Stimulated activated CD4-positive, alpha-beta T cell treated with anti-CD3 and anti-CD28 coated beads, Interleukin-2, amount 100 ng/mL, for 24 hours (primary cell): ENCODE measurements at regions not wholly inside any gene's neighbourhood (a gene's known extent, or its start where the extent isn't known, plus 50 kb on each side); places are given as distances from the start of the nearest gene placed in this dataset.
"Not testable (repeated sequence)": the region's sequence is repeated elsewhere in the genome, so short reads cannot be mapped to it uniquely, and the experiment has no call there.

Experiments used
- DNase-seq, 2 donors: peaks; one replicate each; pipeline ENCODE4 v3.0.0-alpha.2; 2020

- DNase-seq = no peak
Observed at GRCh38 chr6:3545156-3545555, 88.3 kb upstream of the SLC22A23 start.

DNA sequence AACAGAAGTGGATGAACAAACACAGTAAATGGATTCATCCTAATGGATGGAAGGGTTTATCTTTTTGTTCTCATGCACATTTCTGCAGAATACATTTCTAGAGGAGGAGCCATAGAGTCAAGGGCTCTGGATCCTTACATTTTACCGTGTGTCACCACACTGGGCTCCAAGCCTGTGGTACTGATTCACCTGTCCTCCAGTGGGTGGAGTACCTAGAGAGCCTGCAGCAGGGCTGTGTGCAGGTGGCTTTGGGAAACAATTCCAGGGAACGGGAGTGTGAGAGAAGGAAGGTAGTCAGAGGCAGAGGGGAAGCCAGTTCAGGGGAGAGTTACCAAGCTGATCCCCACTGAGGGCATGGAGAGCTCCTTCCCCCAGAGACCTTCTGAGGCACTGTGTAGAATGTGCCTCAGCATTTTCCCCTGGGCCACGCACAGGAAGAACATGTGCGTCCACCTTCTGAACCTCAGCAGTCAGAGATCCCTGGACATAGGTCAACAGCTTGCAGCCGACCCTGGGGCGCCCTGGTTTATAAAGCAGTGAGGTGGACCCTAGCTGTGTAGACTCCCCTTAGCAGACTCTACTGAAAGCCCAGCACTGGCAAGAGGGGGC, 85.3 kb upstream of the SLC22A23 start:
- DNase-seq = no peak

- DNase-seq = no peak
Observed at GRCh38 chr6:3541006-3541585, 84.2 kb upstream of the SLC22A23 start.

DNA sequence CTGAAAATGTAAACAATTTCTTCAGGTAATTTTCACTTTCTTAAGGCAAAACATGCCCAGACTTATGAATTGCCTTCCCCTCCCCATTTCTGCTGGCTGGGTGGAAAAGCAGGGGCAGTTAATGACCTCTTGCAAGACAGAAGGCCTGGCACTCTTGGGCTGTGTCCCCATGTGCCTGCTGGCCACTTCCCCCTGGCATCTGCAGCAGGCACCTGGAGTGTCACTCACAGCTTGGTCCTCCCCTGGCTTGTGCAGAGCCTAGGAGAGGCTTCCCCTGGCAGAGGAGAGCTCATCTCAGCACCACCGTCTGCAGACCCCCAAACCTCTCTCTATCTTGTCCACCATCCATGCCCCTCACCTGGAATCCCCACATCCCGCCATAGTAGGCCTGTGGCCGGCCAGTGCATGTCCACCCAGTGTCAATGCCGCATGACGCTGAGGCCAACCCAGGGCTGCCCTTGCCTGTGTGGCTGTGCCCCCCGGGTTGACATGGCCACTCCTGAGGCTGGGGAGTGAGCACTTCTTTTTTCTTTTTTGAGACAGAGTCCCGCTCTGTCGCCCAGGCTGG, 83.5 kb upstream of the SLC22A23 start:
- no peak for DNase-seq

DNA sequence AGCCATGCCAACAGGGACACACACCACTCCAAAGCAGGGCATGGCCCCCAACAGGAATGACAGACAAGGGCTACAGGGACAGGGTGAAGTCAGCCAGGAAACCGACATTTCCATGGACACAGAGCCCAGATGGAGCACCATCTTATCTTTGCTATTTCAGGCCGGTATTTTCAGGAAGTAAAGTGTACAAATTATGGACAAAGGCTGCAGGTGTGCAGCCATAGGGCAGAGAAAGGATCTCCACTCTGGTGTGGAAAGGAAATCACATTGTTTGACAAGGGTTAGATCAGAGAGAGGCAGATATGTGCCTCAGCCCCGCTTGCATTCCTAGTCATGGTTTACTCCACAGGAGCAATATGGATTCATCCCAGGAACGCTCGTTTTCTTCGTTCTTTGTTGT, 81.7 kb upstream of the SLC22A23 start:
- DNase-seq = no peak

- DNase-seq = no peak
Observed at GRCh38 chr6:3536901-3537300, 80.1 kb upstream of the SLC22A23 start.

DNA sequence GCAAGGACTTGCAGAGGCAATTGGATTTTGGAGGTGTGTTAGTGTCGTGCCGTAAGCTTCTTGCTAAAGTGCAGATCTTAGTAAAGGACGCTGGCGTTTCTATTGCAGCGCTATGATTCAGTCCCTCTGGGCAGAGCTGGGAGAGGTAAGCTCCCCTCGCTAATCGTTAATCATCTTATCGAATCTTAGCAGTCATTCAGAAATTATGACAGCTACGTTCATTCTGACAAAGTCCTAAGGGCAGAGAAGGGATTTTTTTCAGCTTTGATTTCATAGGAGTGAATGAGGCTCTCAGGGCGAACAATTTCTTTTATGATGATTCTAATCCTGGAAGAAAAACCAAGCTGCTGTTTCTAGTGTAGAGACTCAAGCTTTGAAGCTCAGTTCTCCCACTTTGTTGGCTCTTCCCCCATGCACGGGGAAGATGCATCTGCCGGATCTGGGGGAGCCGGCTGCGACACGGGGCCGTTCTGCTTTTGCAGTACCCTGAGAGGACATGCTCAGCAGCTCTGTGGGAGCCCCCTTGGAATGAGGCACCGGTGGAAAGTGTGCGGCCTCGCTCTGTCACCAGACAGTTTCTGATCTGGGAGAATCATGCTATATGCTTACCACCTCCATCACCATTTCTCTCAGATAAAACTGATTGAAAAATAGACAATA, 79.1 kb upstream of the SLC22A23 start:
- no peak for DNase-seq

- no peak for DNase-seq
Observed at GRCh38 chr6:3535033-3535775, 78.4 kb upstream of the SLC22A23 start.

DNA sequence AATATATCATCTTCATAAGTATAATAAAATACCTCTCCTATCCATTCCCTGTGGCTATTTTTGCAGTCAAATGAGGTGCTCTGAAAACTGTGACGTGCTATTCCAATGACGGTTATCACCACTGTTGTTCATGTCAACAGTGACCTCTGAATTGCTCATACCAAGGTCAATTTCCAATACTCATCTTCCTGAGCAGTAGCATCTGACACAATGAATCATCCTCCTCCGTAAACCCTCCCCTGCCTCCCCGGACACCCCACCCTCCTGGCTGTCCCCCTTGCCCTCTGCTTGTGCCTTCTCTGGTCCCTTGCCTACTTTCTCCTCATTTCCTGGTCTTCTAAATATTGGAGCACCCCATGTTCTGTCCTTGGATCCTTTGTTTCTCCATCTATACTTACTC, 77.7 kb upstream of the SLC22A23 start:
- DNase-seq = no peak

GRCh38 chr6:3533981-3534380, 77.1 kb upstream of the SLC22A23 start:
- no peak for DNase-seq

- DNase-seq = no peak
Observed at GRCh38 chr6:3532296-3532916, 75.6 kb upstream of the SLC22A23 start.

- no peak for DNase-seq
Observed at GRCh38 chr6:3531481-3531880, 74.6 kb upstream of the SLC22A23 start.

DNA sequence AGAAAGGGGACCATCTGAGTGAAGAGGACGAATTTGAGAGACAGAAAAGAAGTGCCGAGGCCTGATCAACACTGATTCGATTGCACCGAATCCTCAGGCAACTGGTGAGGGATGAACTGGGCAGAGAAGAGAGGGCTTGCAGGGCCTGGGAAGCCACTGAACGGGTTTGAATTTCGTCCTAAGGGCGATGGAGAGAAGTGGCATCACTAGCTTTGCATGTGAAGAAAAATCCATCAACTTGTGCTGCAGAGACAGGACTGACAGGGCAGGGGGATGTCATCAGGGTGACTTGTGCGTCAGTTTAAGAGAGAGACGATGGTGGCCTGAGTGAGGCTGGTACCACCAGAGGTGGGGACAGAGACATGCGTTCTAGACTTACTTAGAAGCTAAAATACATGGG, 73.7 kb upstream of the SLC22A23 start:
- no peak for DNase-seq

DNA sequence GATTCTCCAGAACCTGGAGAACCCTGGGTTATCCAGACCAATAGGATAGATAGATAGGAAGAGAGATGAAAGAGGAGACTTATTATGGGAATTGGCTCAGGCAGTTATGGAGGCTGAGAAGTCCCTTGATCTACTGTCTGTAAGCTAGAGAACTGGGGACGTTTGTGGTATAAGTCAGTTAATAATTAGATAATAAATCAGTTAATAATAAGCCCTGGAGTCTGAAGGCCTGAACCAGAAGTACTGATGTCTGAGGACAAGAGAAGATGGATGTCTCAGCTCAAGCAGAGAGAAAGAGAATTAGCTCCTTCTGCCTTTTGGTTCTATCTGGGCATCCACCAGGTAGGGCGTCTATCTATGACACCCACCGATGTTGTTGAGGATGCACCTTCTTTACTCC, 72.9 kb upstream of the SLC22A23 start:
- DNase-seq = no peak

- no peak for DNase-seq
Observed at GRCh38 chr6:3529232-3529631, 72.4 kb upstream of the SLC22A23 start.

GRCh38 chr6:3528081-3528671, 71.3 kb upstream of the SLC22A23 start:
- not testable (repeated sequence) for DNase-seq

DNA sequence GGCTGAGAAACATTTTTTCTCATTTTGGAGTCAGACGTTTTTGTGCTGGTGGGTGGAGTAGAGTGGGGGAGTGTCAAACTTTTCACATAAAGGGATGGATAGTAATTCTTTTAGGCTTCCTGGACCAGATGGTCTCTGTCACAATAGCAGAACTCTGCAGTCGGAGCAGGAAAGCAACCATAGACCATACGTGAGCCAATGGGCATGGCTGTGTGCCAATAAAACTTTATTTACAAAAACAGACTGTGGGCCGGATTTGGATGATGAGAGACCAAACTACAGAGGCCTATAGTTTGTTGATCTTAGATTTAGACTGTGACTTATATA, 70.8 kb upstream of the SLC22A23 start:
- no peak for DNase-seq

DNA sequence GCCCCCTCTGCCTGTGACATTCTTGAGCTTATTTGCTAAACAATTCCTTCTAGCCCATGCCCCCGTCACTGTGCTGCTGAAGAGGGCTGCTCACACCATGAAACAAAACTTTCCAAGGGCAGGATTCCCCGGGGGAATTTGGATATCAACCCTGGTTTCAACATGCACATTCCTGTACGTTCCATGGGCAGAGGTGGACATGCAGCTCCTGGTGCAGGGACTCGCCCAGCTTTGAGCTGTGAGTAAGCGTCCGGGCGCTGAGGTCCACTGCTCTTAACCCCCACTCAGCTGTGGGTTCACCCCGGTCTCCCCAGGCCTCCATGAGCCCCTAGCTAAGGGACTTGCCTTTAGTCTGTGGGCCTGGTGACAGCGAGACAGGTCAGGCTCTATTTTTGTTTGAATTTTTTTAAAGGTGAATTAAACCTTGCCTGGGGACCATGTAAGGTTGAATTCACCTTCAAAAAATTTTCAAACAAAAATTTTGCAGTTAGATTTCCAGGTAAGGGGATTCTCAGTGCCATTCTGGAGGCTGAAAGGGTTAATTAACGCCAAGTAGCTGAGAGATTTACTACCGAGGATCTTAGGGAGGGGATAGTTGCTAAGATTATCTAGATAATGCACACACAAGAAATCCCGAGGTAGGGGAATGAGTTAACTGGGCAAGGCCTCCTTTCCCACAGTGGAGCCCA, 70.3 kb upstream of the SLC22A23 start:
- DNase-seq = no peak

GRCh38 chr6:3525915-3526314, 69.1 kb upstream of the SLC22A23 start:
- no peak for DNase-seq

DNA sequence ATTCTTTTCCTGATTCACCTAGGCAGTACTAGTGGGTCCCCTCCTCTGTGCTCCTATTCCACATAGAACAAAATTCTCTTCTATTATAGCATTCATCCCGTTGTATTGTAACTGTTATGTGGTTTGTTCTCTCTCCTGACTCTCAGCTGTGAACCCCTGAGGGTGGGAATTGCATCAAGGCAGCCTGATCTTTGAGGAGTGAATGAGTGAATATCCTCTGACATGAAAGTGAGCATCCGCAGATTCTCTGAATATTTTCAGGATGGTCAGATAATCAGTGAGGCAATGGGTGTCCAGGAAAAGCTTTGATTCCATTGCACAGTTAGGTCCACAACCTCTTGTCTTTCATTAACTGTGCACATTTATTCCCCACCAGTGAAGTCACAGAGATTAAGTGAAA, 67.6 kb upstream of the SLC22A23 start:
- DNase-seq = no peak

- DNase-seq = no peak
Observed at GRCh38 chr6:3523966-3524365, 67.1 kb upstream of the SLC22A23 start.

DNA sequence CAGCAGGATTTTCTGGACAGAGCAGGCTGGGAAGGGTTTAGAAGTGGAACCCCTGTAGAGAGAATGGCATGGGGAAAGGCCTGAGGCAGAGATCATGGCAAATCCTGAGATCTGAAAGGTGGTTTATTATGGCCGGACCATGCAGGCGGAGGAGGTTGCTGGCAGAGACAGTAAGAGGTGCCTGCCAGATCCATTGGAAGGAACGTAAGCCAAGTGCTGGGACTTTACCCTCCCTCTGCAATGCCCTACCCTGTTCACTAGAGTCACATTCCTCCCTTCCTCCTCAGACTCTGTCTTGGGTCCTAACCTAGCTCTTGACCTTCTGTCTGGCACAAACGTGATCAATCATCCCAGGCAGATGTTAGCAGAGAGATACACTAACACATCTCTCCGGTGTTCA, 66.4 kb upstream of the SLC22A23 start:
- DNase-seq = no peak
